Stimulated activated CD4-positive, alpha-beta T cell treated with anti-CD3 and anti-CD28 coated beads, TNF-alpha, amount 100 ng/mL, for 24 hours (primary cell): ENCODE measurements at regions not wholly inside any gene's neighbourhood (a gene's known extent, or its start where the extent isn't known, plus 50 kb on each side); places are given as distances from the start of the nearest gene placed in this dataset.

ENCODE experiments used
- DNase-seq, 3 experiments: peaks; one replicate each; pipeline ENCODE4 v3.0.0-alpha.2; 2020; ENCODE audit warnings: low read depth in 3 of 3

DNA sequence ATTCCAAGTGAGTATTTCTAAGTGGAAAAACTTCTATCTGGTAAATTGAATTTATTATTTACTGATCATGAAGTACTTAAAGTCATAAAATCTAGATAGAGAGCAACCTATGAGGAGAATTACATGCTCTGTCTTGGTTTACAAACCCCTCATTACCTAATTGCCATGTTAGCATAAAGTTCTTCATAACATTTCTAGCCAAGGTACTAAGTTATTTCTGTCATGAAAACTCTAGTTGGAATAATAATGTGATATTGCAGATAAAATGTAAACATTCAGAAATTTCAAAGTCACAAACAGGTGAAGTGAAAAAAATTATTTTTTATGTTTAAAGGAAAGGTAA is 228.6 kb downstream of the TTLL7 start:
- DNase-seq = no peak

DNA sequence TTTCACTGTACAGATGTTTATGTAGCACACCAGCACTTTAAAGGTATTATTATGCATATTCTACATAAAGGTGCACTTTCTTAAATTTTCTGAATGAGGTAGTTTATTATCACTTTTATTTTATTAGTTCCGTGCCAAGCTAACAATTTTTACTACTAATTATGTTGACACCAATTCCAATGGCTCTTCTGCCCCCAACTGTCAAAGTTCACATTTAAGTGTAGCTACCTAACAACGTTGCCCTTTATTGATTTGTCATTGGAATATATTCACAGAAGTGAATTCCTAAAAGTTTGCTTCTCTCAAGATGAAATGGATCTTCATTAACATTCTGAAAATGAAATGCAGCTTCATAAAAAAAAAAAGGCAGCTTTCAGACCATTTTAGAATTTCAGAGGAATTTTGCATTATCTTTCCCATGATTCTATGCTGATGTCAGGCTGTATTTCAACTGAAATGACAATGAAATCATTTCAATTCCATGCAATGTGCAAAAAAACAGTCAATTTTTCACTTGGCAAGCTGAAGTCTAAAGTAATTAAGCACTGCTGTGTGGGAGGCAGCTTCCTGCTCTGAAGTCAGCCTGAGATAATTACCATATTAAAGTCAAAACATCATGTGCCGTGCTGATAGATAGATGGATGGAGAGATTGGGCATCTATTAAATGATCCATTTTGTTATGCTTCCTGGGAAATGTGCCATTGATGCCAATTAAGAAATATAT is 229.2 kb downstream of the TTLL7 start:
- DNase-seq = no peak

GRCh38 chr1:83769072-83769471 is 229.9 kb downstream of the TTLL7 start:
- DNase-seq = no peak

- no peak for DNase-seq
Measured at GRCh38 chr1:83766241-83766691, 232.7 kb downstream of the TTLL7 start.

GRCh38 chr1:83765125-83765524 is 233.8 kb downstream of the TTLL7 start:
- no peak for DNase-seq

DNA sequence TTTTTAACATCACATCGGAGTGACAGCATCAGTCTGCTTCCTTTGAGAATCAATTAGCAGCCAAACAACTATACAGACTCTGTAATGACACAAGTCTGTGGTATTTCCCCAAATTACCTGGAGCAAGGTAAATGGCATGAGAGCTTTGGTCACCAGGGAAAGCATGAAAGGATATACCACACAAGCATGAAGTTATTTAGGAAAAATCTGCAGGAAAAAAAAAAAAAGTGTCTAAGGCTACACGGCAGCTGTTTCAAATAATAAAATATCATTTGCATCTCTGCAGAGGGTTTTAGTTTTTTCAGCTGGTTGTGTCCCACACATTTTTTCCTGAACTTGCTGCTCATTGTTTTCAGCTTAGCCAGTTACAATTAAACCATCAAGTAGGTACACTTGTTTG is 234.7 kb downstream of the TTLL7 start:
- no peak for DNase-seq

DNA sequence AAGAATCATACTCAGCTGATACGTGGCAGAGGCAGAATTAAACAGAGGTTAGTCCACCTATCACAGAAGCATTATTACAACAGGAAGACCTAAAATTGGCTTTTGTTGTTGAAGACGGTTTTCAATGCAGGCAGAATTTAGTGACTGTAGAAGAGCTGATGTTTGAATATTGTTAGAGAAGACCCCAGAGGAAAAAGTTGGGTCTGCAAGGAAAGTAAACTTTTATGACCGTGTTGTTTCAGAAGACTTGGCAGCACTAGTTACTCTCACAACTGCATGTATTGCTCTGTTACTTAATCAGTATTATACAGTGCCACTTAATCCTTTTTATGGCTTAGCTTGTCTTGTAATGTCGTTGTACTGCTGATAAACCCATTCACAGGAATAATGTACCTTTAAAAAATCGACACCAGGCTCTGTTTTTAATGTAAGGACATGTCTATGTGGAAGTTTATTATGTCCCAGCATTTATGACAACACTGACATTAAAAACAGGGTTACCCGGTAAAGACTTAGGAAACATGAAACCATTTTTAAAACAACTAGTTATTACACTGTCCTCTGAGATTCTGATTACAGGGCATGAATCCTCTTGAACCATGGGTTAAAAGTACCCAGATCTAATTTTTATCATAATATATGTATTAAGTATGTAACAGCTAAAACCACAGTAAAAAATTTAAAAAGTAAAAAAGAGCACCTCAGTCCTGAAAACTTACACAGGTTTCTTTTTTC is 235.4 kb downstream of the TTLL7 start:
- DNase-seq = no peak

DNA sequence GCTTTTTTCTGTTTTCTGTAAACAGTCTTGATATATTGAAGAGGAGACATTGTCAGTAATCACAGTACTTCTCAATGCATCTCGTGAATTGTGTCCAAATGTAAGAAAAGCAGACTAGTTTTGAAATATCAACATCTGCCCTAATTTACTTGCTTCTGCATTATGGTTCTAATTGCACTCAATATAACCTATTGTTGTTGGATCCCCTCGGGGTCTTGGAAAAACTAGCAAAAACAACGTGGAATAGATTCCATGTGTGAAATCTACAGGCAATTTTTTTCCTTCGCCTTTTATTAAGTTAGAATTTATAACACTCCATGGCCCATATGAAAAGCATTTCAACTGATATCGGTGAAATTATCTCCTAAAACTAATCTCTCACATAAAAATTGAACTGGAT is 236.5 kb downstream of the TTLL7 start:
- no peak for DNase-seq

DNA sequence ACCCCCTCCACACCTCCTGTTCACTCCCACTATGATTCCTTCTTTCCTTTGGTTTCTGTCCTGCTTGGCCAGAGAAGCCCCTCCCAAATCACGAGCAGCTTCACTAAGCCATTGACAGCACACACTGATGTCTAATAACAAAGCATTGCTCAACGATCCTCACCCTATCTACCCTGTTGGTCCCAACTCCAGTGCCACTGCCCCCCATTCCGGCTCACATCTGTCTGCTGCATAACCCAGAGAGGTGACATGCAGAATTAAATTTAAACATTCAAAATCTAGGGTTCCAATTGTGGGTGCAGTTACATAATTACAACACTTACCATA is 236.9 kb downstream of the TTLL7 start:
- DNase-seq = no peak

DNA sequence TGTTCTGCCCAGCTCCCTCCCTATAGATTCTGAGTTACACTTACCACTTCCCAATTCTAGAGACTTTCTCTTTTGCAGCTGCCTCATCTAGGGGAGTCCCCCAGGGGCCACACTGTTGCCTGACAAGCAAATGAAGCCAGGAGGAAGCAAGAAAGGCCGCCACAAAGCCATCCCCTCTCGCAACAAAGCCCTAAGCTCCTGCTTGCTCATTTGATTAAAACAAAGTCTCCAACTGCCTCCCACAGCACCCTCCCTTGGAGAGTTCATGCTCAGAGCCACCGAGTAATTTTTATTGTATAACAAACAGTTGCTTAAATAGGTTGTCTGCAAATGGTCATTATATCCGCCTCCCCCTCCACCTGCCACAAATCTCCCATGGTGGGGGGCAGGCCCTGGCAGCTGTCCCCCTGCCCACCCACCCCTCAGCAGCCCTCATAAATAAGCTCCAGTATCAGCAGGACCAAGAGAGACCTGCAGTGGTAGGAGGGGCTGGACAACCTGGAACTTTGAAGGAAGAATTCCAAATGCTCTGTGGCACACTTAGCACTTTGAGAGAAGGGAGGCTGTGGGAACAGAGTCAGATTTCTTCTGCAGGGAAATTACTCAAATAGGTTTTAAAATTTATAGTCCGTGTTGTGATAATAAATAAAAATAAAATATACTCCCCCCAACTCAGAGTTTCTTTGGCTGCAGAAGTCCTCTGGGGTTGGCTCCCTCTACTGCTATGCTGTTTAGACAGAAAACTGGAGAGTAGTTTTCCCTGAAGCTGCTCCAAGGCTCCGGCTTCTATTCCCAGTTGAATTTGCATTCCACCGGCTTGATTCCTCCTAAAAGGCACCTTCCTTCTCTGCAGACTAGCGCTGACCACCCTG is 237.5 kb downstream of the TTLL7 start:
- DNase-seq = no peak

DNA sequence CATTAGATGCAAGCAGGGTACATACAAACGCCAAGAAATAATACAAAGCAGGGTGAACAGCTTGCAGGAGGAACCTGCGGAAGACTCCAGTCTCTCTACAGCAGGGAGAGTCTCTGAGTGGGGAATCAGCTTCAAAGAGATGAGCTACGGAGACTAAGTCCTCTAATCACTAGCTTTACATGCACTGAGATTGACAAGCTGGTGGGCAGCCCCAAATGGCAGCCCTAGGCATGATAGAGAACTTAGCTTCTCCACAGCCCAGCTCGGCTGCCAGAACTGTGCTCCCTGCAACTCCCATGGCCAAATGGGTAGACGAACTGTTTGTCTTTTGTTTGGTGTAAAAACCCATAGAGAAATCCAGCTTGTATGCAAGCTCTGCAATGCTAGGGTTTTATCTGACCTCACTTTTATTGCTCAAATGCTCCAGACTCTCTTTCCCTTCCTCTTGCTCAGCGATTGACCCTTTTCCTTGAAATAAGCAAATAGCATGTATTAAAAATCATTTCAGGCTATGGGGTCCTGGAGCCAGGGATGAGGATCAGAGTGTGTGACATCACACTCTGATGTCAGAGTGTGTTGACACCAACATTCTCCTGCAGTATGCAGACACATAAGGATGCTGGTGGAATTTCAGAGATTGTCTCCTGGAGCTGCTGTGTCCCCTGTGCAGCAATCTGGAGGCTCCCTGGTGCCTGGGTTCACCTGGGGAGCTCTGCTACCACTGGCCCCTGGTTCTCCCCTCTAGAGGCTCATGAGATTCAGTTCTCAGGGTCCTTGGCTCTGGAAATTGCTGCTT is 238.5 kb downstream of the TTLL7 start:
- no peak for DNase-seq

DNA sequence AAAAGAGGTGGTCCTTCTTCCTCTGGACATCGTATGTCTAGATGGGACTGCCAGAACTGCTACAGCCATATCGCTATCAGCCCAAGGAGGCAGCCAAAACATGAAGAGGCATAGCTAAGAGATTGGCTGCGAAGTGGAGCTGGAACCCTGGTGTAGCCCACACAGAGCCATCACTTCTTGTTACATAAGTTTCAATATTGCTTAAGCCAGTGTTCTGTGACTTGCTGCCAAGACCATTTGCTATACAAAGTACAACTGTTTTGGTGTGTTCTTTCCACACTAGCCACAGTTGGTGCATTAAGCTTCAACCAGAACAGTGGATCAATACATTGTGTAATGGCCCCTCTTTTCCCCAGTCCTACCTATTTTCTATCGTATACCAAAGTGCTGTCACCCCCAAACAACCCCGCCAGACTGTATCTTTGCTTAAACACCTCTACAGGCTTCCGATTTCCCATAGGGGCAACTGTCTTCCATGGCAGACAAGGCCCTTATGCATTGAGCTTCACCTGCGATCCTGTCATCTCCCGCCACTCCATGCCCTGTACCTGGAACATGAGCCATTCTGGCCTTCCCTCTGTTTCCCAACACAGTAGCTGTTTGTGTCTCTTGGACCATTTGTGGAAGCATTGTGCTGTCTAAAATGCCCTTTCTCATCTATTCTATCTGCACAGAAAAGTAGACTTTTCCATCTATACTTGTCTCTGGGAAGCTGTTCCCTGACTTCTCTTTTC is 241.8 kb downstream of the TTLL7 start:
- DNase-seq = no peak

DNA sequence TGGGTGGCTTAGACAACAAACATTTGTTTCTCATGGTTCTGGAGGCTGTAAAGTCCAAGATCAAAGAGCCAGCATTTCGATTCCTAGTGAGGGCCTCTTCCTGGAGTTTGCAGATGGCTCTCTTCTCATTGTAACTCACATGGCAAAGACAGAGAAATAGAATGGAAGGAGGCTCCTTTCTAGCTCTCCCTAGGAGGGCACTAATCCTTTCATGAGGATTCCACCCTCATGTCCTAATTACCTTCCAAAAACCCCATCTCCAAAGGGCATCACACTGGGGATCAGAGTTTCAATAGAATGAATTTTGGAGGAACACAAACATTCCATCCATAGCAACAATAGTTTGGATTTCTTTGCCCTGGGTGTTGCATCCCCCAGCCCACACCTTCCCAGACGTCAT is 247.3 kb downstream of the TTLL7 start:
- no peak for DNase-seq

DNA sequence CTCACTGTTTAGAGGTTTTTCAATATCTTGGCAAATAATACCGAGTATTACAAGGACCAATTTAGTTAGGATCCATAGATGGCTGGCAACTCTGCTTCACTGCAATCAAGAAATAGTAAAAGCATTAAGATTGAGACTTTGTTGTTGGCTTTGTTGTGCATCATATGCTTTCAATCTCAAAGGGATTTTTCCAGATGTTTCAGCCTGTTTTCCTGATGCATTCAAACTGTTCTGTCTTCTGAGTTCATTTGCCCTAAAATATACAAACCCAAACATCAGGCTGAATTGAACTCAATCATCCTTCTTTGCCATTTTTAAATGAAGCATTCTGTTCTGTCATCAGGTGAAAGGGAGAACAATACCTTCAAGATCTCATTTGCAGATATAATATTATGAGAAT is 248.7 kb downstream of the TTLL7 start:
- no peak for DNase-seq

DNA sequence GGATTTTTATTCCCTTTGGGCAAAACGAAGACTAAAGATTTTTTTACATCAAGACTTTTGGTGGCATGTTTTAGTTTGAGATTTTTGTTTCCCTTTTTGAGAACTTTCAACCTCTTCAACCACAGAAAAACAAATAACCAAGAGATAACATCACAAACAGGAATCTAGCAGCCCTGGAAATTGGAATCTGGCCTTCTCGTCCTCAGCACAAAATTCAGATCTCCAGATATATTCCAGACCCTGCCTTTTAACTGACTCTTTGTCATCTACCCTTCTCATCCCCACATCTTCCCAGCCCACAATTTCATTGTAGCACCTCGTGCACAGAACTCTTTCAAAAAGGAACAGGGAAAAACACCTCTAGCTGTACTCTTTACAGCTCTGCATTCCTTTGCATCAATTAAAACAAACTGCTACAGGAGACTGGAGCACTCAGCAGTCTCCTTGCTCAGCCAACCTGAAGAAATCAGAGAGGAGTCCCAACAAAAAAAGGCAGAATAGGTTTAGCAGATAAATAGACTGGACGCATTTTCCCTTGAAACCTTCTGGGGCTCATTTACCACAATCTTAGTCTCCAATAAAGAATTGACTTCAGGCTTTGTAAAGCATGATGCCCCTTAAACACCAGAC is 251.0 kb downstream of the TTLL7 start:
- no peak for DNase-seq

DNA sequence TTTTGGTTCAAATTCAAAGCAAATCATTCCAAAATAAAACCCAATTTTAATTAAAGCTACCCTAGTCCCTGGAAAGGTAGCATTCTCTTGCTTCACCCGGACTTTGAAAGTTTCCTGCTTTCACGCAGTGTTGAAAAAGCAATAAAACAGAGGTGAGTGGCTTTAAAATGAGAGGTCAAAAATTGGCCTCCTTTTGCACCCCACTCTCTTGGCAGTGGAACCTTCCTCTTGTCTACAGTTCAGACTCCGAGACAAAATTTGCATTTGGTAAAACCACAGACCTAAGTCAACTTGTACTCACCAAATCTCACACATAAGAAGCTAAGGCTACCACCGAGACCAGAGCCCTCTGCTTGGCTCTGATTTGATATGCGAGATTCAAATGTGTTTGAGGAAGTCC is 252.7 kb downstream of the TTLL7 start:
- DNase-seq = no peak

DNA sequence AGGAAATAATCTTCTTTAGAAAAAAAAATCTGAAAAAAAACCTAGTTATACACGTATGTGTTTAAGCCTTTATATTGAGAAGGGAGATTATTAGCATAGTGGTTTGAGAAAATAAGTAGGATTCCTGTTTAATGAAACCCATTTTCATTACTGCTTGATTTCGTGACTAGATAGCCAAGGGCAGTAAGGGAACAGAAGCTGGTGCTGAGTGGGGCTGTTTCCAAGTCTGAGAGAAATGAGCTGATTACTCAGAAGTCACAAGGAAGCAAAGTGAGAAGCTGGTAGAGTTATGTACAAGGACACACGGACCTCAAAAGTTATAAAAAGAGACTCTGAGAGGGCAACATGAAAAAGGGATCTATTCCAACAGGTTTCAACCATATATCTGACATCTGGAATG is 256.5 kb downstream of the TTLL7 start:
- DNase-seq = no peak

DNA sequence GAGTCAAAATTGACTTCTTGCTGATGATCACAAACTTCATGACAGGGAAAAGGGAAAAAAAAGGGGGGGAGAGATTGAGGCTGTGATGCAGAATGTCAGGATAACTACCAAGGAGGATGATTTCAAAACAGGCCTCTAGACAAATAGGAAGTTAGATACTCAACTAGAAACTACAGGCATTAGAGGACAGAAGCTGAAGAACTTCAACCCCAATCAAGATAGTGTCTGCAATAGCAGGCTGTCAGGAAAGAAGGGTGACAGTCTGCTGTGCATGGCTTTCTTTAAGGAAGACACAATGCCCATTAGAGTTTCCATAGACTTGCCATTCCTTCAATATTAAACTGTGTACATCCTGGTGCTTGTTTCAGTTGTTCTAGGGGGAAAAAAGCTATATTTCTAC is 257.2 kb downstream of the TTLL7 start:
- no peak for DNase-seq

- DNase-seq = no peak
Measured at GRCh38 chr1:83741348-83741747, 257.6 kb downstream of the TTLL7 start.

DNA sequence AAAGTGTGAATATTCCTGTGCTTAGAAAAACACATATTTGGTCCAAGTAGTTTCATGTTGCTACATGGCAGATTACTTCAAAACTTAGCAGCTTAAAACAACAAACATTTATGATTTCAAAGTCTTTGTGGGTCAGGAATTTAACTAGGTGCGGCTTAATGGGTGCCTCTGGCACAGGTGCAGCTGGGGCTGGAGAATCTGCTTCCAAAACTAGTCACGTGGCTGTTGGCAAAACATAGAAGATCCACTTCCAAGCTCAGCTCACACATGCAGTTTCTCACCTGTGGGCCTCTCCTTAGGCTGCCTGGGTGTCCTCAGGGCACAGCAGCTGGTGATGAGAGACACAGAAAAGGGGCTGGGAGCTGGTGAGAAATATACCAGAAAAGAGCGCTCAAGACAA is 263.4 kb downstream of the TTLL7 start:
- DNase-seq = no peak

DNA sequence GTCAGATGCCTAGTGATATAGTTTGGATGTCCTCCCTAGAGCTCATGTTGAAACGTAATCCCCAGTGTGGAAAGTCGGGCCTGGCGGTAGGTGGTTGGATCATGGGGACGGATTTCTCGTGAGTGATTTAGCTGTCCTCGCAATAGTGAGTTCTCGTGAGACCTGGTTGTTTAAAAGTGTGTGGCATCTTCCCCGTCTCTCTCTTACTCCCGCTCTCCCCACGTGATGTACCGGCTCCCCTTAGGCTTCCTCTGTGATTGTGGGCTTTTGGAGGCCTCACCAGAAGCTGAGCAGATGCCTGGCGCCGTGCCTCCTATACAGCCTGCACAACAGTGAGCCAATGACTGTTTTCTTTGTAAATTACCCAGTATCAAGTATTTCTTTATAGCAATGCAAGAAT is 264.5 kb downstream of the TTLL7 start:
- DNase-seq = no peak
